HG03097 (cell line): ENCODE measurements at regions not wholly inside any gene's neighbourhood (a gene's known extent, or its start where the extent isn't known, plus 50 kb on each side); places are given as distances from the start of the nearest gene placed in this dataset.
"Not testable (repeated sequence)": the region's sequence is repeated elsewhere in the genome, so short reads cannot be mapped to it uniquely, and the experiment has no call there.

ENCODE experiments used
- ATAC-seq: cut with Tn5 transposase; IDR thresholded peaks from one replicate; pipeline ENCODE4 v1.9.1; 2021; ENCODE audit not compliant: unreplicated experiment, low FRiP score

- no peak for ATAC-seq
Measured at GRCh38 chr5:153939101-153939500, 99.6 kb downstream of the FAM114A2 start.

GRCh38 chr5:153938191-153938842, 100.4 kb downstream of the FAM114A2 start:
- ATAC-seq, result no peak

GRCh38 chr5:153937661-153938060, 101.0 kb downstream of the FAM114A2 start:
- ATAC-seq, result no peak

- not testable (repeated sequence) for ATAC-seq
Measured at GRCh38 chr5:153935151-153935550, 103.6 kb downstream of the FAM114A2 start.

- no peak for ATAC-seq
Measured at GRCh38 chr5:153926201-153926600, 112.5 kb downstream of the FAM114A2 start.

GRCh38 chr5:153919161-153919560, 119.5 kb downstream of the FAM114A2 start:
- ATAC-seq, result no peak

- no peak for ATAC-seq
Measured at GRCh38 chr5:153907170-153907775, 131.4 kb downstream of the FAM114A2 start.

- no peak for ATAC-seq
Measured at GRCh38 chr5:153905219-153905618, 133.5 kb downstream of the FAM114A2 start.

GRCh38 chr5:153903321-153903720, 135.4 kb downstream of the FAM114A2 start:
- ATAC-seq, result no peak

- ATAC-seq, result no peak
Measured at GRCh38 chr5:153902016-153902415, 136.7 kb downstream of the FAM114A2 start.

GRCh38 chr5:153901449-153901848, 137.3 kb downstream of the FAM114A2 start:
- no peak for ATAC-seq

GRCh38 chr5:153900703-153901395, 137.9 kb downstream of the FAM114A2 start:
- ATAC-seq, result no peak

GRCh38 chr5:153899746-153900145, 139.0 kb downstream of the FAM114A2 start:
- no peak for ATAC-seq

- ATAC-seq, result peak; percentile 98
Measured at GRCh38 chr5:153896701-153897100, 142.0 kb downstream of the FAM114A2 start.

- no peak for ATAC-seq
Measured at GRCh38 chr5:153896117-153896516, 142.6 kb downstream of the FAM114A2 start.

GRCh38 chr5:153895266-153895665, 143.4 kb downstream of the FAM114A2 start:
- ATAC-seq, result no peak

GRCh38 chr5:153893817-153894216, 144.9 kb downstream of the FAM114A2 start:
- ATAC-seq, result no peak

GRCh38 chr5:153891394-153891793, 147.3 kb downstream of the FAM114A2 start:
- peak; percentile 66 for ATAC-seq

GRCh38 chr5:153888781-153889180, 149.9 kb downstream of the FAM114A2 start:
- ATAC-seq, result no peak

- ATAC-seq, result no peak
Measured at GRCh38 chr5:153885141-153885540, 153.6 kb downstream of the FAM114A2 start.

GRCh38 chr5:153884612-153884957, 154.1 kb downstream of the FAM114A2 start:
- ATAC-seq, result no peak
